T-helper 9 cell (primary cell): ENCODE measurements at regions not wholly inside any gene's neighbourhood (a gene's known extent, or its start where the extent isn't known, plus 50 kb on each side); places are given as distances from the start of the nearest gene placed in this dataset.

ENCODE experiments used
- DNase-seq: peaks from one replicate; pipeline ENCODE4 v3.0.0-alpha.2; 2020

GRCh38 chr6:12555267-12555666, 161.3 kb upstream of the PHACTR1 start:
- no peak for DNase-seq

GRCh38 chr6:12555781-12556180, 160.8 kb upstream of the PHACTR1 start:
- no peak for DNase-seq

- DNase-seq = no peak
Measured at GRCh38 chr6:12557765-12558164, 158.8 kb upstream of the PHACTR1 start.

- DNase-seq = no peak
Measured at GRCh38 chr6:12560315-12560714, 156.3 kb upstream of the PHACTR1 start.

GRCh38 chr6:12566618-12567123, 149.9 kb upstream of the PHACTR1 start:
- DNase-seq = no peak

GRCh38 chr6:12567682-12568081, 148.9 kb upstream of the PHACTR1 start:
- DNase-seq = no peak

- DNase-seq = no peak
Measured at GRCh38 chr6:12569646-12570045, 146.9 kb upstream of the PHACTR1 start.

GRCh38 chr6:12570461-12571030, 146.0 kb upstream of the PHACTR1 start:
- DNase-seq = no peak

GRCh38 chr6:12572896-12573827, 143.4 kb upstream of the PHACTR1 start:
- DNase-seq = no peak

- no peak for DNase-seq
Measured at GRCh38 chr6:12575961-12576360, 140.6 kb upstream of the PHACTR1 start.

- no peak for DNase-seq
Measured at GRCh38 chr6:12576389-12576788, 140.2 kb upstream of the PHACTR1 start.

GRCh38 chr6:12577124-12577850, 139.3 kb upstream of the PHACTR1 start:
- no peak for DNase-seq

- no peak for DNase-seq
Measured at GRCh38 chr6:12578097-12578496, 138.5 kb upstream of the PHACTR1 start.

- DNase-seq = no peak
Measured at GRCh38 chr6:12578751-12579150, 137.8 kb upstream of the PHACTR1 start.

- no peak for DNase-seq
Measured at GRCh38 chr6:12580290-12580689, 136.3 kb upstream of the PHACTR1 start.

GRCh38 chr6:12582421-12583110, 134.0 kb upstream of the PHACTR1 start:
- no peak for DNase-seq

GRCh38 chr6:12584631-12585405, 131.7 kb upstream of the PHACTR1 start:
- no peak for DNase-seq

- no peak for DNase-seq
Measured at GRCh38 chr6:12585497-12585958, 131.0 kb upstream of the PHACTR1 start.

GRCh38 chr6:12586721-12587480, 129.7 kb upstream of the PHACTR1 start:
- no peak for DNase-seq

- no peak for DNase-seq
Measured at GRCh38 chr6:12590901-12591300, 125.7 kb upstream of the PHACTR1 start.

GRCh38 chr6:12592634-12593033, 123.9 kb upstream of the PHACTR1 start:
- DNase-seq = no peak
